Amygdala (tissue), 56 donors: ENCODE measurements at regions not wholly inside any gene's neighbourhood (a gene's known extent, or its start where the extent isn't known, plus 50 kb on each side); places are given as distances from the start of the nearest gene placed in this dataset.
"Not testable (repeated sequence)": the region's sequence is repeated elsewhere in the genome, so short reads cannot be mapped to it uniquely, and the experiment has no call there.

Source experiments
- DNase-seq, 56 donors: peaks; one replicate each; lab custom pipeline; 2025; lab: John Stamatoyannopoulos, UW

GRCh38 chrX:39477762-39478120, 620.0 kb downstream of the BCOR start:
- DNase-seq = peak in 1 of 56 donors; percentile 1

GRCh38 chrX:39479856-39480255, 617.9 kb downstream of the BCOR start:
- no peak for DNase-seq

GRCh38 chrX:39480963-39481362, 616.8 kb downstream of the BCOR start:
- no peak for DNase-seq

- DNase-seq = no peak
Observed at GRCh38 chrX:39481621-39482020, 616.1 kb downstream of the BCOR start.

GRCh38 chrX:39484159-39485068, 613.3 kb downstream of the BCOR start:
- DNase-seq = peak in 24 of 56 donors; percentile 0 to 28 (median 5)

- peak in 1 of 56 donors; percentile 0 for DNase-seq
Observed at GRCh38 chrX:39487166-39487968, 610.4 kb downstream of the BCOR start.

- DNase-seq = no peak
Observed at GRCh38 chrX:39487969-39488330, 609.8 kb downstream of the BCOR start.

GRCh38 chrX:39491548-39492297, 606.0 kb downstream of the BCOR start:
- no peak for DNase-seq

- DNase-seq = peak in 2 of 56 donors; percentile 0 to 6
Observed at GRCh38 chrX:39492497-39493162, 605.1 kb downstream of the BCOR start.

DNA sequence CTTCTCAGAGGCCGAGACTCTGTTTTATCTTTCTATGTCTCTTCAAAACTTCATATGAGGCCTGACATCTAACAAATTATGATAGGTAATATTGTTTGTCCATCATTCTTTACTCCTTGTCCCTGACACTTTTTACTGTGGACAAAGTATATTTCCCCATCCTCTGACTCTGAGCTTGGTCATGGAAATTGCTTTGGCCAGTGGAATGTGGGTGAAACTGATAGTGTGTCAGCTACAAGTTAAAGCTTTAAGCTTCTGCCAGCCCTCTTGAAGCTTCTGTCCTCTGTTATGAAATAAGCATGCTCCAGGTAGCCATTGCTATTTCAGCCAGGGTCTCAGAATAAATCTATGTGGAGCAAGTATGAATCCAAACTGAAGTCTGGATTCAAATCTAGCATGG, 604.6 kb downstream of the BCOR start:
- no peak for DNase-seq

DNA sequence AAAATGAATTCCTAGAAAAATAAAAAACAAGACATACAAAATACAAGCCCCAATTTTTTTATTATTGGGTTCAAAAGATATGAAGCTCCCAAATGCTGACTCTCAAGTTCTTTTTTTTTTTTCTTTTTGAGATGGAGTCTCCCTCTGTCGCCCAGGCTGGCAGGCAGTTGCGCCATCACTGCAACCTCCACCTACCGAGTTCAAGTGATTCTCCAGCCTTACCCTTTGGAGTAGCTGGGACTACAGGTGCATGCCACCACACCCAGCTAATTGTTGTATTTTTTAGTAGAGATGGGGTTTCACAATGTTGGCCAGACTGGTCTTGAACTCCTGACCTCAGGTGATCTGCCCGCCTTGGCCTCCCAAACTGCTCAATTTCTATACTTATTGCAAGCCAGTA, 600.6 kb downstream of the BCOR start:
- DNase-seq = not testable (repeated sequence)

GRCh38 chrX:39497702-39498265, 600.0 kb downstream of the BCOR start:
- no peak for DNase-seq

GRCh38 chrX:39499996-39500395, 597.8 kb downstream of the BCOR start:
- no peak for DNase-seq

DNA sequence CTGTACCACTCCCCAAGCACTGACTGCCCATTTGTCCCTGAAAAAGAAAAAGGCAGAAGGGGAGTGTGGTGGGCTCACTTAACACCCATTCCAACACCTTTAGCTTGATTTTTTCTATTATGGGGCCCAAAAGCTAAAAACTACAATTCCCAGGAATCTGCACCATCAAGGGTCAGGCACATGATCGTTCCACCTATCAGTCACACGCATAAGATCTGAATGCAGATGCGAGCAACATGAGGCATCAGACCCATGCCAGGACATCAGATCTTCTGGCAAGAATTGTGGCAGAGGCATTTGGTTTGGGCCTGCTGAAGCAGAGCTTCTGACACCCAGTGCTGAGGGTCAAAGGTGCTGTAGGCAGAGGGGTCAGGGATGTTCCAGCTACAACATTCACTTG, 595.9 kb downstream of the BCOR start:
- DNase-seq = no peak

GRCh38 chrX:39502486-39502885, 595.3 kb downstream of the BCOR start:
- no peak for DNase-seq

DNA sequence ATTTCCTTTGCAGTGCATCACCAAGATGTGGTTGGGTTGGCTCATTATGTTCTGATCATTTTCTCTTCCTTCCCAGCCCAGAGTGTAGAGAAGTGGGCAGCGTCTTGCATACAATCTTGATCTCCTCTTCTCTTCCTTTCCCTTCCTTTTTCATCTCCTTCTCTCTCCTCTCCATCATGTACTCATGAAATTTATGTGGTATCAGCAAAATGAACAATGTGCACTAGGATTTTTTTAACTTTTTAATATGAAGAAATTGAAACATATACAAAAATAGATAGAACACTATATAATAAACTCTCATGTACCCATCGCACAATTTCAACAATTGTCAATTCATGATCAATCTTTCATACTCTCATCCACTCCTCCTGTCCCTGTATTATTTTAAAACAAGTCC, 593.5 kb downstream of the BCOR start:
- no peak for DNase-seq

DNA sequence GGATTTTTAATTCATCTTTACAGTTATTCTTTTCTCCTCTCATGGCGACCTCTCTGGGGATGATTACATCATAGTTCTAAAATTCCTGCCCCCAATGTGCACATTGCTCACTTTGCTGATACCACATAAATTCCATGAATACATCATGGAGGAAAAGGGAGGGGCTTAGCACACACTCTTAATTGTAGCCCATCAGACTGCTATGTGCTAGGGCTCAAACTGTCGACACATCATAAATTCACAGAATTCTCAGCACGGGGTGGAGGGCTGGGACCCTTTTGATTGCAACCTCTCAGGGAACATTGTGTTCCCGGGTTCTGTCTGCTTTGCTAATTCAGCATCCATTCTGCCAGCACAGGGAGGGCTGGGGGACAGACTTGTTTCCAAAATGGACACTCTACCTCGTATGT, 592.9 kb downstream of the BCOR start:
- no peak for DNase-seq

GRCh38 chrX:39506131-39506530, 591.6 kb downstream of the BCOR start:
- no peak for DNase-seq

- no peak for DNase-seq
Observed at GRCh38 chrX:39507034-39507433, 590.7 kb downstream of the BCOR start.
